ENCODE measurements at regions not wholly inside any gene's neighbourhood (a gene's known extent, or its start where the extent isn't known, plus 50 kb on each side); places are given as distances from the start of the nearest gene placed in this dataset.

DNA sequence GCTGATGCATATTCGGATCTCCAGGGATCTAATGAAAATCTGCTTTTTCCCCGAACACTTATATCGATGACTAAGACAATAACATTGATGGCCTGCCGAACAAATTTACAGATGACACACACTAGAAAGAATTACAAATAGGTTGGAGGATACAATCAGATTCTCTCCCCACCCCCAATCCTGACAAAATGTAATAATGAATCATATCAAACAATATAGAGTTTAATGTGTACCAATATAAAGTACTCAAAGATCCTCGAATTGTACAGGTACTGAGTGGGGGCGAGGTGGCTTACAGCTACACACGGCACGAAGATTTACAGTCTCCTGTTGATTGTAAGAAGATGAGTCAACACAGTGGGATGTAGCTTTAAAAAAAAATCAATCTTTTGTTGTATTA lies 182.7 kb upstream of the MKLN1 start:
- no peak for TF ChIP-seq POLR2A (IDR thresholded peaks at IDR 0.05; ENCODE audit: low read depth, low read length)
- no peak for TF ChIP-seq TAF1 (IDR thresholded peaks at IDR 0.05; ENCODE audit: low read depth, low read length)
